HepG2 (cell line): ENCODE measurements at regions not wholly inside any gene's neighbourhood (a gene's known extent, or its start where the extent isn't known, plus 50 kb on each side); places are given as distances from the start of the nearest gene placed in this dataset.

ENCODE experiments used
- ZKSCAN1 ChIP-seq: fragments of 150-350 bp; IDR thresholded peaks from 2 replicates; pipeline ENCODE4 v1.6.1; 2014; ENCODE audit warnings: low read length
- TF ChIP-seq, protein P1 (sequence below): sonication (generic); formaldehyde crosslinking; IDR thresholded peaks from 2 replicates; pipeline ENCODE4 v1.5.0; 2020; ENCODE audit warnings: mild to moderate bottlenecking, missing genetic modification reagents, moderate library complexity
- TF ChIP-seq, protein P2 (sequence below): sonication (generic); formaldehyde crosslinking; IDR thresholded peaks from 2 replicates; pipeline ENCODE4 v1.4.0; 2020; ENCODE audit warnings: missing genetic modification reagents

- TF ChIP-seq, protein P1, sequence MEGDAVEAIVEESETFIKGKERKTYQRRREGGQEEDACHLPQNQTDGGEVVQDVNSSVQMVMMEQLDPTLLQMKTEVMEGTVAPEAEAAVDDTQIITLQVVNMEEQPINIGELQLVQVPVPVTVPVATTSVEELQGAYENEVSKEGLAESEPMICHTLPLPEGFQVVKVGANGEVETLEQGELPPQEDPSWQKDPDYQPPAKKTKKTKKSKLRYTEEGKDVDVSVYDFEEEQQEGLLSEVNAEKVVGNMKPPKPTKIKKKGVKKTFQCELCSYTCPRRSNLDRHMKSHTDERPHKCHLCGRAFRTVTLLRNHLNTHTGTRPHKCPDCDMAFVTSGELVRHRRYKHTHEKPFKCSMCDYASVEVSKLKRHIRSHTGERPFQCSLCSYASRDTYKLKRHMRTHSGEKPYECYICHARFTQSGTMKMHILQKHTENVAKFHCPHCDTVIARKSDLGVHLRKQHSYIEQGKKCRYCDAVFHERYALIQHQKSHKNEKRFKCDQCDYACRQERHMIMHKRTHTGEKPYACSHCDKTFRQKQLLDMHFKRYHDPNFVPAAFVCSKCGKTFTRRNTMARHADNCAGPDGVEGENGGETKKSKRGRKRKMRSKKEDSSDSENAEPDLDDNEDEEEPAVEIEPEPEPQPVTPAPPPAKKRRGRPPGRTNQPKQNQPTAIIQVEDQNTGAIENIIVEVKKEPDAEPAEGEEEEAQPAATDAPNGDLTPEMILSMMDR (CRISPR knock-in tag): no peak
- TF ChIP-seq ZKSCAN1: no peak
- TF ChIP-seq, protein P2, sequence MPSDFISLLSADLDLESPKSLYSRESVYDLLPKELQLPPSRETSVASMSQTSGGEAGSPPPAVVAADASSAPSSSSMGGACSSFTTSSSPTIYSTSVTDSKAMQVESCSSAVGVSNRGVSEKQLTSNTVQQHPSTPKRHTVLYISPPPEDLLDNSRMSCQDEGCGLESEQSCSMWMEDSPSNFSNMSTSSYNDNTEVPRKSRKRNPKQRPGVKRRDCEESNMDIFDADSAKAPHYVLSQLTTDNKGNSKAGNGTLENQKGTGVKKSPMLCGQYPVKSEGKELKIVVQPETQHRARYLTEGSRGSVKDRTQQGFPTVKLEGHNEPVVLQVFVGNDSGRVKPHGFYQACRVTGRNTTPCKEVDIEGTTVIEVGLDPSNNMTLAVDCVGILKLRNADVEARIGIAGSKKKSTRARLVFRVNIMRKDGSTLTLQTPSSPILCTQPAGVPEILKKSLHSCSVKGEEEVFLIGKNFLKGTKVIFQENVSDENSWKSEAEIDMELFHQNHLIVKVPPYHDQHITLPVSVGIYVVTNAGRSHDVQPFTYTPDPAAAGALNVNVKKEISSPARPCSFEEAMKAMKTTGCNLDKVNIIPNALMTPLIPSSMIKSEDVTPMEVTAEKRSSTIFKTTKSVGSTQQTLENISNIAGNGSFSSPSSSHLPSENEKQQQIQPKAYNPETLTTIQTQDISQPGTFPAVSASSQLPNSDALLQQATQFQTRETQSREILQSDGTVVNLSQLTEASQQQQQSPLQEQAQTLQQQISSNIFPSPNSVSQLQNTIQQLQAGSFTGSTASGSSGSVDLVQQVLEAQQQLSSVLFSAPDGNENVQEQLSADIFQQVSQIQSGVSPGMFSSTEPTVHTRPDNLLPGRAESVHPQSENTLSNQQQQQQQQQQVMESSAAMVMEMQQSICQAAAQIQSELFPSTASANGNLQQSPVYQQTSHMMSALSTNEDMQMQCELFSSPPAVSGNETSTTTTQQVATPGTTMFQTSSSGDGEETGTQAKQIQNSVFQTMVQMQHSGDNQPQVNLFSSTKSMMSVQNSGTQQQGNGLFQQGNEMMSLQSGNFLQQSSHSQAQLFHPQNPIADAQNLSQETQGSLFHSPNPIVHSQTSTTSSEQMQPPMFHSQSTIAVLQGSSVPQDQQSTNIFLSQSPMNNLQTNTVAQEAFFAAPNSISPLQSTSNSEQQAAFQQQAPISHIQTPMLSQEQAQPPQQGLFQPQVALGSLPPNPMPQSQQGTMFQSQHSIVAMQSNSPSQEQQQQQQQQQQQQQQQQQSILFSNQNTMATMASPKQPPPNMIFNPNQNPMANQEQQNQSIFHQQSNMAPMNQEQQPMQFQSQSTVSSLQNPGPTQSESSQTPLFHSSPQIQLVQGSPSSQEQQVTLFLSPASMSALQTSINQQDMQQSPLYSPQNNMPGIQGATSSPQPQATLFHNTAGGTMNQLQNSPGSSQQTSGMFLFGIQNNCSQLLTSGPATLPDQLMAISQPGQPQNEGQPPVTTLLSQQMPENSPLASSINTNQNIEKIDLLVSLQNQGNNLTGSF (CRISPR knock-in tag): no peak
Measured at GRCh38 chr3:44021651-44022594, 219.8 kb upstream of the TOPAZ1 start.
